ENCODE measurements at regions not wholly inside any gene's neighbourhood (a gene's known extent, or its start where the extent isn't known, plus 50 kb on each side); places are given as distances from the start of the nearest gene placed in this dataset.

DNA sequence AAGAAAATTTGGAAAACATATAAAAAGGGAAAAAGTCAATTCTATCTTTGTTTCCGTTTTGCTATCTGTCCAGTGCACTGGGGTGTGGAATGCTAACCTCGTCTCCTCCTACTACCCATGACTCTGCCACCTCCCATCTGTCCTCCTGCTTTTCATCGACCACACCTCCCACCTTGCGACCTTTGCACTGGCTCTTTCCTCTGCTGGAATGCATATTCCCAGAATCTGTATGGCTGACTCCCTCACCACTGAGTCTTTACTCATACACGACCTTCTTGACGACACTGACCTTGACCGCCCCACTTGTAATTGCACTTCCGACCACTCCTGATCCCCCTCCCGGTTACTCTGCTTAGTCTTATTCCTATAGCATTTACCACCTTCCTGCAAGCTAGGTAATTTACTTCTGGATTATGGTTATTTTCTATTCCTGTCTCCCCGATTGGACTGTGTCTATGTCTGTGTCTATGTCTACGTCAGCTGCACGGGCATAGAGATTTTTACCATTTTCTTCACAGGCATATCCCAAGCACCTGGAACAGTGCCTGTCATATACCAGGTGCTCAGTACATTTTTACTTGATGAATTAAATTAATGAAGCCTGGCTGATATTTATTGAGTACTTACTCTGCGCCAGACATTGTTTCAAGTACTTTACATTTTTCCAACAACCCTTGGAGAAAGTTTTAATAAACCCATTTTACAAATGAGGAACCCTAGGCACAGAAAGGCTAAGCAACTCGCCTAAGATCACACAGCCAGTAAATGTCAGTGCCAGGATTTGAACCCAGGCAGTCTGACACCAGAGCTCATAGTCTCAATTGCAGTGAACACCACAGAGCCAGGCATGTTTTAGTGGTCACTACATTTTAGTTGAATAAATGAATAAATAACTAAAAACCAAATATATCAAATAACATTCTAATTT is 54.0 kb upstream of the SLC22A11 start:
- no peak for DNase-seq

GRCh38 chr11:64502634-64503033 is 53.1 kb upstream of the SLC22A11 start:
- DNase-seq: no peak

GRCh38 chr11:64503186-64503753 is 52.5 kb upstream of the SLC22A11 start:
- DNase-seq: no peak

DNA sequence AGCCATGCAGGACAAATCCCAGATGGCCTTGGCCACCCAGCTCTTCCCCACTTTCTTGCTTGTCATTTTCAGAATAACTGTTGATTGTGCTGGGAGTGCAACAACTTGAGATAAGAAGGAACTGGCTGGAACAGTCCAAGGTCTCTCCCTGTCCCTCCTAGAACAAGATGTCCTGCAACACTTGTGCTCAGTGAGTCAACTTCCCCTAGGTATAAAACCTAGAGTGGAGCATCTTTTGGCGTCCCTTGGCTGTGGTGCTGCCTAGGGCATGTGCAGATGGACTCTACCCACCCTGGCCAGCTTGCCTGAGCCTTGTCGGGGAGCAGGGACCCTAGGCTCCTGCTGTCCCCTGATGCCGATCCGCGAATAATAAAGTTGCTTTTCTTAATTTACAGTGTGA is 50.7 kb upstream of the SLC22A11 start:
- no peak for DNase-seq

Measured in suppressor macrophage treated with lipopolysaccharide for 4 hours (primary cell).